HCT116 (cell line): ENCODE measurements at regions not wholly inside any gene's neighbourhood (a gene's known extent, or its start where the extent isn't known, plus 50 kb on each side); places are given as distances from the start of the nearest gene placed in this dataset.

Experiments used
- ATAC-seq: fragments of 200-7000 bp; cut with Tn5 transposase; 2 replicates; pipeline ENCODE4 v1.9.1; 2020; ENCODE audit warnings: mild to moderate bottlenecking, moderate library complexity
- BruUV-seq: library from RNA; stranded (reverse); fragments of 400-500 nt; replicated peaks from 2 replicates; lab custom pipeline; 2021; lab: Mats Ljungman, UMichigan
- CTCF ChIA-PET: fragments of 300-600 bp; sonication (Branson Sonifier 250); formaldehyde crosslinking; loops from one replicate; lab custom pipeline; 2021; ENCODE audit warnings: antibody characterized with exemption; lab: Charles Lee
- POLR2A ChIA-PET: fragments of 300-600, 350-600 bp; sonication (Branson Sonifier 250); formaldehyde crosslinking; loops from one replicate; lab custom pipeline; 2021; ENCODE audit warnings: antibody characterized with exemption; lab: Charles Lee
- RAD21 ChIA-PET, 2 experiments: fragments of 300-600 bp; sonication (Branson Sonifier 250); formaldehyde crosslinking; loops; one replicate each; lab custom pipeline; 2023; ENCODE audit warnings: low total read pairs in 2 of 2; ENCODE audit not compliant: uncharacterized antibody in 2 of 2, unreplicated experiment in 2 of 2, low non-redundant PET in 1 of 2; lab: Charles Lee
- DNase-seq: peaks from one replicate; pipeline ENCODE4 v3.0.0-alpha.2; 2010; ENCODE audit warnings: low read depth, low spot score
- H2AFZ ChIP-seq: fragments of 200-600 bp; shearing (Covaris generic), sonication (generic); 2 replicates; pipeline ENCODE4 v1.6.1; 2017; ENCODE audit warnings: low read depth, mixed run types, mixed read lengths, antibody characterized with exemption, low read length; ENCODE audit not compliant: poor library complexity, severe bottlenecking
- H3K27ac ChIP-seq: 2 replicates; pipeline ENCODE4 v1.5.1; 2012; ENCODE audit warnings: low read depth, low read length
- H3K27me3 ChIP-seq: fragments of 200-600 bp; sonication (generic); 2 replicates; pipeline ENCODE4 v1.6.1; 2016; ENCODE audit warnings: mixed run types, low read length, mixed read lengths; ENCODE audit not compliant: insufficient read depth
- H3K36me3 ChIP-seq, 2 experiments: fragments of 200-500 bp in 1 of 2; fragments of 200-600 bp in 1 of 2; sonication (Bioruptor generic) in 1 of 2; sonication (generic) in 1 of 2; 2 replicates each; pipeline versions ENCODE4 v1.5.1 to v1.6.1; 2014 to 2016; ENCODE audit warnings: low read length in 2 of 2, inconsistent platforms in 1 of 2, mixed read lengths in 1 of 2, mixed run types in 1 of 2; ENCODE audit not compliant: insufficient read depth in 2 of 2, control insufficient read depth in 1 of 2
- H3K4me1 ChIP-seq, 2 experiments: fragments of 200-600 bp in 1 of 2; sonication (generic) in 1 of 2; 2 replicates each; pipeline versions ENCODE4 v1.5.1 to v1.6.1; 2012 to 2017; ENCODE audit warnings: low read length in 2 of 2, inconsistent platforms in 1 of 2, mild to moderate bottlenecking in 1 of 2, mixed read lengths in 1 of 2, mixed run types in 1 of 2, moderate library complexity in 1 of 2; ENCODE audit not compliant: insufficient read depth in 2 of 2, control insufficient read depth in 1 of 2
- H3K4me2 ChIP-seq: fragments of 200-600 bp; sonication (generic); 2 replicates; pipeline ENCODE4 v1.6.1; 2017; ENCODE audit warnings: mixed run types, low read length, mixed read lengths
- H3K4me3 ChIP-seq, 2 experiments: fragments of 200-600 bp in 1 of 2; sonication (generic) in 1 of 2; replicated peaks in 1 of 2; 2 replicates each; pipeline ENCODE4 v1.5.1; 2011 to 2016; ENCODE audit warnings: low read length in 2 of 2, control low read depth in 1 of 2, low read depth in 1 of 2, mild to moderate bottlenecking in 1 of 2, mixed read lengths in 1 of 2, mixed run types in 1 of 2
- H3K79me2 ChIP-seq: fragments of 200-600 bp; sonication (generic); 2 replicates; pipeline ENCODE4 v1.6.1; 2017; ENCODE audit warnings: mild to moderate bottlenecking, mixed run types, low read length, moderate library complexity, mixed read lengths; ENCODE audit not compliant: insufficient read depth
- H3K9ac ChIP-seq: fragments of 200-600 bp; sonication (generic); 2 replicates; pipeline ENCODE4 v1.6.1; 2016; ENCODE audit warnings: low read length, mixed read lengths
- H3K9me2 ChIP-seq: fragments of 200-600 bp; sonication (generic), shearing (Covaris generic); 2 replicates; pipeline ENCODE4 v1.6.1; 2017; ENCODE audit warnings: mixed run types, mild to moderate bottlenecking, moderate library complexity; ENCODE audit not compliant: insufficient read depth
- H3K9me3 ChIP-seq, 2 experiments: fragments of 200-500 bp in 1 of 2; fragments of 200-600 bp in 1 of 2; sonication (Bioruptor generic) in 1 of 2; sonication (generic) in 1 of 2; 2 replicates each; pipeline ENCODE4 v1.6.1; 2014 to 2017; ENCODE audit warnings: low read length in 2 of 2, mixed read lengths in 2 of 2, inconsistent platforms in 1 of 2, low read depth in 1 of 2, mild to moderate bottlenecking in 1 of 2, mixed run types in 1 of 2, moderate library complexity in 1 of 2; ENCODE audit not compliant: control insufficient read depth in 1 of 2, insufficient read depth in 1 of 2
- H4K20me1 ChIP-seq: fragments of 200-600 bp; sonication (generic), shearing (Covaris generic); 2 replicates; pipeline ENCODE4 v1.6.1; 2017; ENCODE audit warnings: mixed run types, mild to moderate bottlenecking, moderate library complexity; ENCODE audit not compliant: insufficient read depth
- CBX3 ChIP-seq: IDR thresholded peaks from 2 replicates; pipeline ENCODE4 v1.6.1; 2012; ENCODE audit warnings: low read depth
- EGR1 ChIP-seq: IDR thresholded peaks from 2 replicates; pipeline ENCODE4 v1.6.1; 2012; ENCODE audit warnings: low read depth
- ELF1 ChIP-seq: IDR thresholded peaks from 2 replicates; pipeline ENCODE4 v1.6.1; 2012; ENCODE audit warnings: low read depth, borderline replicate concordance
- EZH2 ChIP-seq: fragments of 200-600 bp; sonication (generic); IDR thresholded peaks from 2 replicates; pipeline ENCODE4 v1.6.1; 2017; ENCODE audit warnings: antibody characterized with exemption, mixed run types
- EZH2phosphoT487 ChIP-seq: fragments of 200-600 bp; IDR thresholded peaks from 2 replicates; pipeline ENCODE4 v1.6.1; 2018; ENCODE audit warnings: antibody characterized with exemption, borderline replicate concordance
- FOSL1 ChIP-seq: IDR thresholded peaks from 2 replicates; pipeline ENCODE4 v1.6.1; 2012; ENCODE audit warnings: low read depth
- JUND ChIP-seq: IDR thresholded peaks from 2 replicates; pipeline ENCODE4 v1.6.1; 2012
- MAX ChIP-seq: IDR thresholded peaks from 2 replicates; pipeline ENCODE4 v1.6.1; 2012
- POLR2AphosphoS5 ChIP-seq: IDR thresholded peaks from 2 replicates; pipeline ENCODE4 v1.6.1; 2011; ENCODE audit warnings: mild to moderate bottlenecking, low read depth, low read length, moderate library complexity
- RAD21 ChIP-seq: IDR thresholded peaks from 2 replicates; pipeline ENCODE4 v1.6.1; 2012; ENCODE audit warnings: low read depth, mild to moderate bottlenecking
- SIN3A ChIP-seq: IDR thresholded peaks from 2 replicates; pipeline ENCODE4 v1.6.1; 2012; ENCODE audit warnings: low read depth
- SP1 ChIP-seq: IDR thresholded peaks from 2 replicates; pipeline ENCODE4 v1.6.1; 2012; ENCODE audit warnings: low read depth
- SRF ChIP-seq: IDR thresholded peaks from 2 replicates; pipeline ENCODE4 v1.6.1; 2012; ENCODE audit warnings: low read depth
- TCF7L2 ChIP-seq: IDR thresholded peaks from 2 replicates; pipeline ENCODE4 v1.7.0; 2011; ENCODE audit warnings: borderline replicate concordance, inconsistent platforms; ENCODE audit not compliant: insufficient read depth, insufficient read length; ENCODE audit errors: extremely low read depth
- YY1 ChIP-seq: IDR thresholded peaks from 2 replicates; pipeline ENCODE4 v1.6.1; 2011; ENCODE audit warnings: low read length, low read depth, moderate library complexity, mild to moderate bottlenecking; ENCODE audit not compliant: insufficient replicate concordance; ENCODE audit errors: extremely low read depth
- ZFX ChIP-seq: fragments of 450-650 bp; IDR thresholded peaks from 2 replicates; pipeline ENCODE4 v1.6.1; 2017
- ZNF274 ChIP-seq: fragments of 200-500 bp; sonication (Bioruptor generic); IDR thresholded peaks from 2 replicates; pipeline ENCODE4 v1.6.1; 2014; ENCODE audit warnings: mild to moderate bottlenecking, low read depth, low read length, inconsistent platforms
- intact Hi-C: fragments of 100-400 bp; cut with micrococcal nuclease; formaldehyde crosslinking; loops from 2 replicates; pipeline ENCODE4 v1.10.0; 2022
- TF ChIP-seq, protein P1 (sequence below), 3 experiments: fragments of 200-600 bp in 1 of 3; sonication (generic) in 1 of 3; IDR thresholded peaks in 2 of 3; conservative IDR thresholded peaks in 1 of 3; 2 replicates each; pipeline ENCODE4 v1.5.1; 2012 to 2017; ENCODE audit warnings: low read depth in 2 of 3, low read length in 2 of 3, antibody characterized with exemption in 1 of 3, borderline replicate concordance in 1 of 3, control low read depth in 1 of 3, mild to moderate bottlenecking in 1 of 3, mixed read lengths in 1 of 3, mixed run types in 1 of 3, moderate library complexity in 1 of 3; ENCODE audit not compliant: insufficient read depth in 1 of 3
- TF ChIP-seq, protein P2 (sequence below): IDR thresholded peaks from 2 replicates; pipeline ENCODE4 v1.6.1; 2011; ENCODE audit warnings: mild to moderate bottlenecking, low read length, moderate library complexity; ENCODE audit not compliant: insufficient replicate concordance; ENCODE audit errors: extremely low read depth
- TF ChIP-seq, protein P3 (sequence below): IDR thresholded peaks from 2 replicates; pipeline ENCODE4 v1.6.1; 2012

DNA sequence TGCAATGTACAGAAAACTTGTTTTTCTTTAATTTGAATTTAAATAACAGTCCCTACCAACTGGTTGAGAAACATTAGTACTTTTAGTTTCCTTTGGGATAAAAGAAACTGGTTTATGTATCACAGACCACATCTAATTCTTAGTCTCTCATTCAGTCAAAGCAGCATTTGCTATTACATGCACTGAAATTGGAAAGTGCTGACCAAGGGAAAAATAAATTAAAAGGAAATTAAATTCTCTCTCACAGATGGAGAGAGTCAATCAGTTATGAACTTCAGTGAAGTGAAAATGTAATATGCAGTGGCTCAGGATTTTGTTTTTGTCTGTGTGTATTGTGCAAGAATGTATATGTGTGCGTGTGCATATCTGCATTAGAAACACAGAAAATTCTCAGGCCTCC lies 121.7 kb downstream of the TUSC1 start (continued):
- TF ChIP-seq CBX3 (no peak), EZH2phosphoT487 (no peak), ZNF274 (no peak)
- TF ChIP-seq, protein P1, sequence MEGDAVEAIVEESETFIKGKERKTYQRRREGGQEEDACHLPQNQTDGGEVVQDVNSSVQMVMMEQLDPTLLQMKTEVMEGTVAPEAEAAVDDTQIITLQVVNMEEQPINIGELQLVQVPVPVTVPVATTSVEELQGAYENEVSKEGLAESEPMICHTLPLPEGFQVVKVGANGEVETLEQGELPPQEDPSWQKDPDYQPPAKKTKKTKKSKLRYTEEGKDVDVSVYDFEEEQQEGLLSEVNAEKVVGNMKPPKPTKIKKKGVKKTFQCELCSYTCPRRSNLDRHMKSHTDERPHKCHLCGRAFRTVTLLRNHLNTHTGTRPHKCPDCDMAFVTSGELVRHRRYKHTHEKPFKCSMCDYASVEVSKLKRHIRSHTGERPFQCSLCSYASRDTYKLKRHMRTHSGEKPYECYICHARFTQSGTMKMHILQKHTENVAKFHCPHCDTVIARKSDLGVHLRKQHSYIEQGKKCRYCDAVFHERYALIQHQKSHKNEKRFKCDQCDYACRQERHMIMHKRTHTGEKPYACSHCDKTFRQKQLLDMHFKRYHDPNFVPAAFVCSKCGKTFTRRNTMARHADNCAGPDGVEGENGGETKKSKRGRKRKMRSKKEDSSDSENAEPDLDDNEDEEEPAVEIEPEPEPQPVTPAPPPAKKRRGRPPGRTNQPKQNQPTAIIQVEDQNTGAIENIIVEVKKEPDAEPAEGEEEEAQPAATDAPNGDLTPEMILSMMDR (IDR thresholded peaks at IDR 0.05 in 2 of 3, conservative IDR thresholded peaks at IDR 0.05 in 1 of 3; ENCODE audit: borderline replicate concordance in 1 of 3, insufficient read depth in 1 of 3, low read depth in 2 of 3, low read length in 2 of 3): no peak
- TF ChIP-seq, protein P2, sequence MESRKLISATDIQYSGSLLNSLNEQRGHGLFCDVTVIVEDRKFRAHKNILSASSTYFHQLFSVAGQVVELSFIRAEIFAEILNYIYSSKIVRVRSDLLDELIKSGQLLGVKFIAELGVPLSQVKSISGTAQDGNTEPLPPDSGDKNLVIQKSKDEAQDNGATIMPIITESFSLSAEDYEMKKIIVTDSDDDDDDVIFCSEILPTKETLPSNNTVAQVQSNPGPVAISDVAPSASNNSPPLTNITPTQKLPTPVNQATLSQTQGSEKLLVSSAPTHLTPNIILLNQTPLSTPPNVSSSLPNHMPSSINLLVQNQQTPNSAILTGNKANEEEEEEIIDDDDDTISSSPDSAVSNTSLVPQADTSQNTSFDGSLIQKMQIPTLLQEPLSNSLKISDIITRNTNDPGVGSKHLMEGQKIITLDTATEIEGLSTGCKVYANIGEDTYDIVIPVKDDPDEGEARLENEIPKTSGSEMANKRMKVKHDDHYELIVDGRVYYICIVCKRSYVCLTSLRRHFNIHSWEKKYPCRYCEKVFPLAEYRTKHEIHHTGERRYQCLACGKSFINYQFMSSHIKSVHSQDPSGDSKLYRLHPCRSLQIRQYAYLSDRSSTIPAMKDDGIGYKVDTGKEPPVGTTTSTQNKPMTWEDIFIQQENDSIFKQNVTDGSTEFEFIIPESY: no peak

DNA sequence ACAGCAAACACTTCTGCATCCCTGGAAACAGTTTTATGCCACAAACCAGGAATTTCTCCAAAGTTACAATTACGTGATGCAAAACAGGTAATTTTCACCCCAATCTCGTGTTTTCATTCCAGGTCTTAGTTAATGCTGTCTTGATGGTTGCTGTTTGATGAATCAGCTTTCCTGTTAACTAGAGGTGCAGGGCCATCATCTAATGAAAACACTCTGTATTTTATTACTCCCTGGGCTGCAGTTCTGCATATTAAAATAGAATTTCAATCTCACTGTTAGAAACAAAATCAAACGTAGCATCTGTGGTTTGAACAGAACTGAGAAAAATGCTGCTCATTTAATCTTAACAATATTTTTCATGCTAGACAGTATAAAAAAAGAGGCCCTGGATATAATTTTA lies 129.4 kb downstream of the TUSC1 start:
- H3K9me2 ChIP-seq: no peaks in the 10 kb centered on the region
- POLR2A ChIA-PET: no interaction called here
- no TSS peak for BruUV-seq
- no peaks in the 10 kb centered on the region for H3K79me2 ChIP-seq
- intact Hi-C loops: no loop called here
- H3K9ac ChIP-seq: no peak overlapping the region
- no peaks in the 10 kb centered on the region for H4K20me1 ChIP-seq
- no peaks in the 10 kb centered on the region for H3K36me3 ChIP-seq
- no peak overlapping the region for H3K27ac ChIP-seq
- peaks cover 18 to 23% of the 10 kb centered on the region in 2 experiments; a peak in 2 of 4 replicates for H3K9me3 ChIP-seq
- CTCF ChIA-PET: no interaction called here
- no peak for ATAC-seq
- H3K4me3 ChIP-seq: no peak overlapping the region
- H3K4me2 ChIP-seq: no peak overlapping the region
- no peaks in the 10 kb centered on the region for H3K27me3 ChIP-seq
- H2AFZ ChIP-seq: no peak overlapping the region
- RAD21 ChIA-PET: no interaction called here
- H3K4me1 ChIP-seq: no peaks in the 10 kb centered on the region
- no peak for DNase-seq
- TF ChIP-seq TCF7L2: no peak
- TF ChIP-seq SP1: no peak
- TF ChIP-seq MAX: no peak
- TF ChIP-seq YY1: no peak
- no peak for TF ChIP-seq SIN3A
- TF ChIP-seq RAD21: no peak
- TF ChIP-seq, protein P1 (IDR thresholded peaks at IDR 0.05 in 2 of 3, conservative IDR thresholded peaks at IDR 0.05 in 1 of 3; ENCODE audit: borderline replicate concordance in 1 of 3, insufficient read depth in 1 of 3, low read depth in 2 of 3, low read length in 2 of 3): no peak
- no peak for TF ChIP-seq POLR2AphosphoS5
- TF ChIP-seq EZH2phosphoT487: no peak
- TF ChIP-seq JUND: no peak
- no peak for TF ChIP-seq EGR1
- TF ChIP-seq ZFX: no peak
- TF ChIP-seq SRF: no peak
- no peak for TF ChIP-seq CBX3
- TF ChIP-seq, protein P3, sequence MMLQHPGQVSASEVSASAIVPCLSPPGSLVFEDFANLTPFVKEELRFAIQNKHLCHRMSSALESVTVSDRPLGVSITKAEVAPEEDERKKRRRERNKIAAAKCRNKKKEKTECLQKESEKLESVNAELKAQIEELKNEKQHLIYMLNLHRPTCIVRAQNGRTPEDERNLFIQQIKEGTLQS: no peak
- no peak for TF ChIP-seq ELF1
- no peak for TF ChIP-seq EZH2
- TF ChIP-seq FOSL1: no peak
